ENCODE measurements at regions not wholly inside any gene's neighbourhood (a gene's known extent, or its start where the extent isn't known, plus 50 kb on each side); places are given as distances from the start of the nearest gene placed in this dataset.

DNA sequence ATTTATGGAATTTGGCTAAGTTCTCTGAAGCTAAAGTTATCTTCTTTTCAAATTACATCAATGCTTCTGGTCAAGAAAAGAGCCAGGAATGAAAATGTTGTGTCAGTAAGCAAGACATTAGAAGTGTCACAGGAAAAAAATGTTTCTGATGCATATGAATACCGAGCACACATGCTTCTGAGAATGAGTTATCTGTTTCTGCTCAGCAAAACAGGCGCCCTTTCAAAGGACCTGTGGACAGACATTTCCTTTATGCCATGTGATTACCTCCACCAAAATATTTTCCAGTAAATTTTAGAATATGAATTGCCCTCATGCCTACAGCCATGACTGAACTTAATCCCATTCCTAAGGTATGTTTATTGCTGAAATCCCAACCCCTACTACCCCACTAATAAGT lies 55.4 kb upstream of the RNF180 start:
- DNase-seq (ENCODE audit: low read depth): no peak

DNA sequence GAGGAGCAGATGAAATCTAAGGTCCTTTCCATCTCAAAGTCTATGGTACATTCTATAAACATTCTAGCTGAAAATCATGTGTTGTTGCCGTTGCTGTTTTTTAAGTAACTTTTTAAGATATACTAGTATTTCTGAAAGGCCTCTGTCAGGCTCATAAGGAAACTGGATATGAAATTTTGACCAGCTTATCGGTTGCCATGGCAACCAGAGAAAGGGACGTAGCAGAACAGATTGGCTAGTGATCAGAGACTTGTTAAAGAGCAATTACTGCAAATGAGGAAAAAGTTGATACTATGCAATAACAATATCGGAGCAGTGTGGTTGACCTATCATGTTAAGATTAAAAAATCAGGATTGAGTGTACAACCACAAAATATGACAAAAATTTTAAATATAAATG lies 57.0 kb upstream of the RNF180 start:
- DNase-seq (ENCODE audit: low read depth): no peak

- no peak for DNase-seq (ENCODE audit: low read depth)
Observed at GRCh38 chr5:64100203-64100602, 65.4 kb upstream of the RNF180 start.

GRCh38 chr5:64096771-64097170 lies 68.9 kb upstream of the RNF180 start:
- DNase-seq (ENCODE audit: low read depth): no peak

- DNase-seq (ENCODE audit: low read depth): no peak
Observed at GRCh38 chr5:64077589-64077988, 88.1 kb upstream of the RNF180 start.

- peak; percentile 1 for DNase-seq (ENCODE audit: low read depth)
Observed at GRCh38 chr5:64074533-64074932, 91.1 kb upstream of the RNF180 start.

DNA sequence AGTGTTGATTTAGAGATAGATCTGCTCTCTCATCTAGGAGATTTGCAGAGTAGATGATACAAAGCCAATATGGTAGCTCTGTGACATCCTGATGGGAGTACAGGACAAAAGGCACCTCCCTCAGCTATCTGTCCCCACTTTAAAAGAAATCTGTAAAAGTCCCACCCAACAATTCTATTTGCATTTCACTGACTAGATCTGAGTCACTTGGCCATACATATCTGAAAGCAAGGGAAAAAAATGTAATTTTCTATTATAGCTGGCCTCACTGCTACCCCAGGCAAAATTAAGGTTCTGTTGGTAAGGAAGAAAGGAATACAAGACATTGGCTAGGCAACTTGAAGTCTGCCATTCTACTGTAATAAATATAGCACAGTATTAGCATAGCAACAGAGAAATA lies 96.2 kb upstream of the RNF180 start:
- no peak for DNase-seq (ENCODE audit: low read depth)

GRCh38 chr5:64050296-64050695 lies 88.1 kb upstream of the HTR1A start:
- DNase-seq (ENCODE audit: low read depth): no peak

GRCh38 chr5:64040490-64040889 lies 78.2 kb upstream of the HTR1A start:
- no peak for DNase-seq (ENCODE audit: low read depth)

DNA sequence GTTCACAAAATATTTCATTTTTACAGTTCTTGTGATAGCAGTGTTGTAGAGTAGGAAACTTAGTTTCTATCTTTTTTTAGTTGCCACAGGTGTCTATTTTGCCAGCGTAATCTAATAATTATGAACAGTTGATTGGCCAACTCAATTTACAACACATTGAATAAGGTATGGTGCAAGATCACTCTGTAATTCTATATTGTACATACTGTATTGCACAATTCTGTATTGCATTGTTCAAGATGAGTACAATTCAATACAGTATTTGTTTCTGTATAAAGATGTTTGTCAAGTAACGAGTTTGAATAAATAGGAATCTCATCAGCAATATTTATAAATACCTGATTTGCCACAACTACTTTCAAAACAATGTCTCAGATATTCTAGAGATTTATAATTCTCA lies 64.2 kb upstream of the HTR1A start:
- DNase-seq (ENCODE audit: low read depth): no peak

DNA sequence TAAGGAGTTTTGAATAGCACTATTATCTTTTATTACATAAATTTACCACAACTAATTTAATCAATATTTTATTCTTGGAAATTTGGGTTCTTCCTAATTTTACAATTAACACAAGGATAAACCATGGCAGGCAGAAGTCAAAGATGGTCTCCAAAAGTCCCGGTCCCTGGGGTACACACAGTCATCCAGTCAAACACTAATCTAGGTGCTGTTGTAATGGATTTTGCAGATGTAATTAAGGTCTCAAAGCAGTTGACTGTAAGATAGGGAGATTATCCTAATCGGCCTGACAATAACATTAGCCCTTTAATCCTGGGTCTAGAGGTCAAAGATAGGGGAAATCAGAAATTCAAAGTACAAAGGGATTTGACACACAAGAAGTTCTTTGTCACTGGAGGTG lies 57.5 kb upstream of the HTR1A start:
- DNase-seq (ENCODE audit: low read depth): no peak

DNA sequence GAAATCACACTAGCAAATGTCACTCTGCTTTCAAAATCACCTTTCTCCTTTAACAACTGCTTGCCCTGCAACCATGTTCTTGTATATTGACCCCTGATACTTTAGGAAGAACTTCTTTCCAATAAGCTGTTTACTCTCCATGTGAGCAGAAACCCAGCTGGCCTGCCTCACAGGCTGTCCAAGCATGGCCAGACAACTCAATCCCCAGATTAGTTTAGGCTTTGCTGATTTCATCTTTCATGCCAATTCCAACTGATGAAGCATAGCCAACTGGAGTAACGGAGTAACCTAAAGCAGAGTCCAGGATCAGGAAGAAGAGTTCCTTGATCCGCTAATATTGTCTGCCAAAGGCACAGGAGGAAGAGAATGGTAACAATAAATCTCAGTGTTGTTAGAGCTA lies 56.7 kb upstream of the HTR1A start:
- no peak for DNase-seq (ENCODE audit: low read depth)

DNA sequence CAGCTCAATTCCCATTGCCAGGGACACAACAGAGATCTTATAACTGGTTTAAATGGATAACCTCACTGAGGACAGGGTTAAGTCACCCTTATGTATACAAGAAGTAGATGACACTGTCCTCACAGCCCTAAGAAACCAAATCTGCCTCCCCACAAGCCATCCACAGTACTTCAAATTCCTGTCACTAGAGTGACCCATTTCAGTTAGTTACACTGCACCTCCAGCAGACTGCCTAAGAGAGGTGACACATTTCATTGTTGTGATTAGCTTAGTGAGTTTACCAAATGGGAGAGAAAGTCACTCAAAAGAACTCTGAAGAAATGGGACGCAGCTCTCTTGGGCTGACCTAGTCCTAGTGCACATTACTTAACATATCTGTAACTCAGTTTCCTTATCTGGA lies 53.6 kb upstream of the HTR1A start:
- no peak for DNase-seq (ENCODE audit: low read depth)

Data from GM04503 (cell line).